HG02763 (cell line): ENCODE measurements at regions not wholly inside any gene's neighbourhood (a gene's known extent, or its start where the extent isn't known, plus 50 kb on each side); places are given as distances from the start of the nearest gene placed in this dataset.

Experiments
- ATAC-seq: cut with Tn5 transposase; IDR thresholded peaks from one replicate; pipeline ENCODE4 v1.9.1; 2021; ENCODE audit warnings: mild to moderate bottlenecking, moderate library complexity; ENCODE audit not compliant: unreplicated experiment

GRCh38 chr2:39513641-39514094 is 76.6 kb upstream of the MAP4K3 start:
- ATAC-seq: peak; percentile 86

GRCh38 chr2:39514825-39515224 is 77.7 kb upstream of the MAP4K3 start:
- no peak for ATAC-seq

- no peak for ATAC-seq
Observed at GRCh38 chr2:39515273-39515896, 78.3 kb upstream of the MAP4K3 start.

GRCh38 chr2:39515897-39516346 is 78.8 kb upstream of the MAP4K3 start:
- no peak for ATAC-seq

- ATAC-seq: no peak
Observed at GRCh38 chr2:39516347-39517101, 79.4 kb upstream of the MAP4K3 start.

- no peak for ATAC-seq
Observed at GRCh38 chr2:39517102-39517436, 80.0 kb upstream of the MAP4K3 start.

GRCh38 chr2:39517622-39518021 is 80.5 kb upstream of the MAP4K3 start:
- ATAC-seq: no peak

GRCh38 chr2:39519886-39520285 is 82.8 kb upstream of the MAP4K3 start:
- ATAC-seq: no peak

- ATAC-seq: no peak
Observed at GRCh38 chr2:39521876-39522517, 84.9 kb upstream of the MAP4K3 start.

- no peak for ATAC-seq
Observed at GRCh38 chr2:39522518-39522877, 85.4 kb upstream of the MAP4K3 start.

- no peak for ATAC-seq
Observed at GRCh38 chr2:39523308-39524044, 86.4 kb upstream of the MAP4K3 start.

- no peak for ATAC-seq
Observed at GRCh38 chr2:39524061-39524460, 87.0 kb upstream of the MAP4K3 start.

- no peak for ATAC-seq
Observed at GRCh38 chr2:39524756-39525635, 87.9 kb upstream of the MAP4K3 start.

- no peak for ATAC-seq
Observed at GRCh38 chr2:39525636-39526412, 88.7 kb upstream of the MAP4K3 start.

GRCh38 chr2:39528701-39529100 is 91.6 kb upstream of the MAP4K3 start:
- ATAC-seq: no peak

- ATAC-seq: no peak
Observed at GRCh38 chr2:39529836-39530235, 92.8 kb upstream of the MAP4K3 start.

- no peak for ATAC-seq
Observed at GRCh38 chr2:39530411-39530866, 93.4 kb upstream of the MAP4K3 start.

- no peak for ATAC-seq
Observed at GRCh38 chr2:39531220-39531777, 94.2 kb upstream of the MAP4K3 start.

- ATAC-seq: no peak
Observed at GRCh38 chr2:39532933-39533332, 95.8 kb upstream of the MAP4K3 start.
